Stimulated activated CD4-positive, alpha-beta T cell treated with anti-CD3 and anti-CD28 coated beads, Interleukin-15, amount 100 ng/mL, for 24 hours (primary cell): ENCODE measurements at regions not wholly inside any gene's neighbourhood (a gene's known extent, or its start where the extent isn't known, plus 50 kb on each side); places are given as distances from the start of the nearest gene placed in this dataset.

Source experiments
- DNase-seq: peaks from one replicate; pipeline ENCODE4 v3.0.0-alpha.2; 2020

DNA sequence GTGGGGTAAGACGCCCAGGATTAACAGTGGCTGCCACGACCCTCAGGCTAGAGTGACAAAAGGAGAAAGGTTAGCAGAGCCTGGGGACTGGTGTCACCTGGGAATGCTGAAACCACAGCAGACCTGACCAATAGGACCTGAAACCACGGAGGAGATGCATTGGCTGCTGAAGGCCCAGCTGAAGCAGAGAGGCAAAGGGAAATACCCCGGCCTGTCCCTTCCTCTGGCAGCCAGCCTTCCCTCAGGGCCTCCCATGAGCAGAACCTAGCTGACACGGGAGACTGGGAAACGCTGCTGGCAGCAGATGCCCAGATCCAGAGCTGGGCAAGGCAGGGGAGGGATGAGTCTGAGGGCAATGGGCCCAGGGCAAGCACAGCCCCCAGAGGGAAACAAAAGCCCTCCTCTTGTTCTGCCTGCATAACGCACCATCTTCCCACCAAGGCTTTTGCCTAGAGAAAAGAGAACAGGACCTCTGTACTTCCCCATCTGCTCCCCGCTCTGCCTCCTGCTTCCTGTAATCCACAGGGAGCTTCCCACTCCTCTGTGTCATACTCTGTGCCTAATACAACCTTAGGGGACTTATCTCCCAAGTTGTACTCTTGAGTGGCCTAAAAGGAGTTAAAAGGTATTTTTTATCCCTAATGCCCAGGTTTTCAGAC is 216.2 kb downstream of the ABHD5 start:
- no peak for DNase-seq

DNA sequence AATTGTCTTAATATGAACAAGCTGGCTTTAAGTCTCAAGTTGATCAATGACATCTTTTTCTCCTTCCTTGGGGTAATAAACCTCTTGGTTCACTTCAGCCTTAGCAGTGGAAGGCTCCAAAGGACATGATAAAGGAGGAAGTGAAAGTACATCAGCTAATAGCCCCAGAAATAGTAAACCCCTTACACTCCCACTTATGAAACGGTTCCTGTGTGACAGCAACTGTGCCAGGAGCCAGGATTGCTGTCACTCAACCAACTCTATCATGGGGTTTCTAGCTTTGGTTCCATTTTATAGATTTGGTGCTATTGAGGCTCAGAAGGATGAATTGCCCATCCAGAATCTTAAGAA is 216.7 kb downstream of the ABHD5 start:
- DNase-seq: no peak

DNA sequence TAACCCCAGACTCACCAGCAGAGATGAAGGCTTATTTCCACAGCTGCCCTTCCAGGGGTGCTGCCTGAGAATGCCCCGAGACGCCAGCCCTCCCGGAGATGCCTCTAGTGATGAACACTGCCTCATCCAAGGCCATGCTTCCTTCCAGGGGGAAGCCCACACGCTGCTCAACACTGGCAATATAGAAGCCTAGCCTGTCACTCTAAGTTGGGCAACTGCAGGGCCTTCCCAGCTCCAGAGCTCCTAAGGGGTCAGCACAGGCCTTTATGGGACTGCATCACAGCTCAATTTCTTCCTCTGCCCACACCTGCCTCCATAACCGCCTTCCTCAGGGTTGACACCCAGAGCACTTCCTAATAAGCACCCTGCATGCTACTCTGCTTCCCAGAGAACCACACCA is 217.7 kb downstream of the ABHD5 start:
- DNase-seq: no peak

DNA sequence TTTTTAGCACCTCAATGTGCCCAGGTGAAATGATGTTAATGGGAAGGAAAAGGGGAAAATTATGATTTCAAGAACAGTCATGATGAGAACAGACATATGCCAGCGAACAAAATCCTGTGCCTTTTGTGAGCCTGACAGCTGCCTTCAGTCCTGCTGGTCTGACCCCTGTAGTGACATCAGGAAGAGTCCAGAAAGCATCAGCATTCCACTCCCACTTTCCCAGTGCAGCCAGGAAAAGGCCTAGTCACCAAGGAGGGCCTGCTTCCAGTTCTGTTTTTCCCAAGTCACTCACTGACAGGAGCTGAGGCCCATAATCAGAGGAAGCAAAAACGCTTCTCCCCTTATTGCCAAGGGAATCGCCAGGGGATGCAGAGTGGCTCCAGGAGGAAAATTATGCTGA is 218.4 kb downstream of the ABHD5 start:
- no peak for DNase-seq

DNA sequence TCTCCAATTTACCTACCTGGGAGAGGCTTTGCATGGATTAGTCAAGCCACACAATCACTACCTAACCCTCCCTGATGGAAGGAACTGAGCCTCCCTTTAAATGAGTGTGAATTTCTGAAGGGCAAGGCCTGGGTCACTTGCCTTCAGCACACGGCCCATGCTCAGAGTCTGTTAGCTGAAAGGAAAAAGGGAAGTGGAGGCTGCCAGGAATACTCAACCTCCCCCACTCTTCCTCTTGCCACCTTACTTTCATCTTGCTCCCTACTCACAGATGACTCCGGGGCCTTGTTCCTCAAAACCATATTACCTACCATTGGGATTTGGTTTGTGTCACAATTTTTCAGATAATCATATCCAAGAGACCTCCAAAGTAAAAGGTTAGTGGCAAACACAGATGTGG is 220.0 kb downstream of the ABHD5 start:
- no peak for DNase-seq

DNA sequence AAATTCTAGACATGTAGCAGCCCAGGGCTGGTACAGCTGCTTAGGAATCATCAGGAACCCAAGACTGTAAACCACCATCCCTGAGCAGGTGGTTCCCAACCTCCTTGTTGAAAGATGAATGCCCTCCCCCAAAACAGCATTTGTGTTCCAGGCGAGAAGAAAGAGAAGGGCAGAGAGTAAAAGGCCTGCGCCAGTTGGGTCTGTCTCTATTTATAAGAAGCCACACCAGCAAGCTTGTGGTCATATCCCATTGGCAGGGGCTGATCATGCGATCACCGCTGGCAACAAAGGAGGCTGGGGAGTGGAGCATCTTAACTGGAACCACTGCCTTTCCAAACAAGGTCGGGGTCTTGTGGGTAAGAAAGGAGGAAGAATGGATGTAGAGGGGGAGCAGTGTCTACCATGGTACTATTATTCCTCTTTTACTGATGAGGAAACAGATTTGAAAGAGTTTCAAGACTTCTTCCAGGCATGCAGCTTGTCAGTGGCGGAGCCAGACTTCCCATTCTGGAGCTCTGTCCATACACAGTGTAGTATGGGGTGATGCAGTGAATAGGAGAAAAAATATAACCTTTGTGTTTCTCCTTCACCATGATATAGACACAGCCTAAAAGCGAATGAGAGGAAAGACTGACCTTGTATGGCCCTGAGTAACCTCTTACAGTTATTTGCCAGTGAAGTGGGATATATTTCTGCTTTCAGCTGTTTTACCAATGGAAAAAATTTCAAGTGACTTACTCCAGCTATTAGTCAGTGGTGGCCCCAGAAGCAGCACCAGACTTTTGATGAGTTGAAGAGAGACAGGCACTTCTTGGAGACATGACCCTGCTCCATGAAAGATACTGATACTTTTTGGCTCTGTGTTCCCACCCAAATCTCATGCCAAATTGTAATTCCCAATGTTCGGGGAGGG is 222.6 kb downstream of the ABHD5 start:
- DNase-seq: no peak

DNA sequence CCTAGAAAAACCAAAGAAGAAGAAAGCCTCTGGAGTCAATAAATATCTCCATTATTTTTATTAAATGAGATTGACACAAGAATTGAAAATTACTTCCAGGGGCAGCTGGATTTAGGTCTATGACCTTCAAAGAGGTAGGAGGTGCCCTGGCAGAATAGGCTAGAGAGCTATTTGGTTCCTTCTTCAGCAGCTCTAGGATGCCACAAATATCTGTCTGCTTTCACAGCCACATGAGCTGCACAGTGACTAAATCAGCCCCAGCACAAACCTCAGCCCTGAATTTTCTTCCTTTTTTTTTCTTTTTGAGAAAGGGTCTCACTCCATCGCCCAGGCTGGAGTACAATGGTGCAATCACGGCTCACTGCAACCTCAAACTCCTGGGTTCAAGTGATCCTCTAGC is 223.5 kb downstream of the ABHD5 start:
- no peak for DNase-seq

DNA sequence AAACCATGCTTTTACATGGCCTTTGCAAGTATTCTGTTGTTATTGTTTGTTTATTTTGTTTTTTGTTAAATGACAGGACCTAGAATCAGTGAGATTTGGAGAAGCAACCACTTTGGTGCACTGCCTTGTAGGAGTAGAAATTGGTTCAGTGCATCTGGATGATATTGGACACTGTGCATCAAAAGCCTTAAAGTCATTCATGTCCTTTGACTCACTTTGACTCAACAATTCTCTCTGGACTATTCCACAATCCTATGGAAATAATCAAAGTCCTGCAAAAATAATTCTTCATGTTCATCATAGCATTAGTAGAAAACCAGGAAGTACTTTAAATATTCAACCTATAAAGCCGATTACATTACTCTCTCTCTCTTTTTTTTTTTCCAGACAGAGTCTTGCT is 224.8 kb downstream of the ABHD5 start:
- DNase-seq: no peak

DNA sequence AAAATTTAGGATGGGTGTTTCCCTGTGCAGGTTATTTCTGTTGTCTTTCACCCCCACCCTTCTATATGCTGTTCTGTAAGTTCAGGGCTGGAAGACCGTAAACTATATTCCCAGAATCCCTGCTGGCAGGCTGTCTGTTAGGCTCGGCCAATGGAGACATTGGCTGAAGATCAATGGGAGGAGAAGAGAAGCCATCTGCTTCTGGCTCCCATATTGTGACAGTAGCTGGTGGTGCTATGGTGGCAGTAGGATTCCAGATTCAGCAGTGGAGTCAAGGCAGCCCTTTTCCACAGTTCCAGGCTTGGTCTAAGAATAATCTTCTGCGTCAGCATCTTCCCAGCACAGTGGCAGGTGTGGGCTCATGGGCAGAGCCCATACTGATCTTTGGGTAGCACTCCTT is 226.6 kb downstream of the ABHD5 start:
- no peak for DNase-seq

DNA sequence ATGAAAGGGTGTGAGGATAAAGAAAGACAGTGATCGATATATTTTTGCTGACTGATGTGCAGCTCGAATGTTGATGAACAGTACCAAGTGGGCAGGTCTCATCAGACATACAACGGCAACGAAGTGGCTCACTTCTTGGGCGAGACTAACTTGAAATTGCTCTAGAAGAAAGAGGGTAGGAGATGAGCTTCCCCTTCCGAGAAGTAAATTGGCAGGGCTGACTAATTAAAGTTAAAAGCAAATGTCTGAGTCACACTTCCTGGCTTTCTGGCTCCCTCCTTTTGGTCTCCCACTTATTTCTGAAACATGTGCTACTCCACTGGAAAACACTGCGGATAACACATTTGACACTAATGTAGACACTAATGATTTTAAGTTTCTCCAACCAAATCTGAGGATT is 228.3 kb downstream of the ABHD5 start:
- DNase-seq: no peak

DNA sequence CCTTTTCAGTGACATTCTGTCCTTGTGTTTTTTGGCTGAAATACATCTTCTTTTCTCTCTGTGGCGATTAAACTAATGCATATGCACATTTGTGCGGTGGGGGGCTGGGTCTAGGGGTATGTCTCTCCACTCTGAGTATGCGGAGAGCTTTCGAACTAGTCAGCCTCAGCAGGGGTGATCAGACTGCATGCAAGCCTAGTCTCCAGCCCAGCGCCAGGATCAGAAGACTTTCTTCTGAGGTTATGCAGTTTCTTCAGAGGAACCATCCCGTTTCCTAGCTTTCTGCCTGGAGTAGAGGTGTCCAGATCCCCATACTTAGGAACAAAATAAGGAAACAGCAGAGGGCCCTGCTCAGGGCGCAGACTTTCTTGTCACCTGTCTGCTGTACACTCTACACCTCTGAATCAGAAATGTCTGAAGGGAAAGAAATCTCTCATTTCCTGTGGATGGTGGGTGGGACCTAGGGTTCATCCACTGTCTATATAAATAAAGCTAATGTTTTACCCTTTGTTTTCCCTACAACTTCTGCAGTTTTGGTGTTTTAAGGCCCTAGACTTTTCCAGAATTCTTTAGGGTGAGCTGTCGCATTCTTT is 230.4 kb downstream of the ABHD5 start:
- no peak for DNase-seq

DNA sequence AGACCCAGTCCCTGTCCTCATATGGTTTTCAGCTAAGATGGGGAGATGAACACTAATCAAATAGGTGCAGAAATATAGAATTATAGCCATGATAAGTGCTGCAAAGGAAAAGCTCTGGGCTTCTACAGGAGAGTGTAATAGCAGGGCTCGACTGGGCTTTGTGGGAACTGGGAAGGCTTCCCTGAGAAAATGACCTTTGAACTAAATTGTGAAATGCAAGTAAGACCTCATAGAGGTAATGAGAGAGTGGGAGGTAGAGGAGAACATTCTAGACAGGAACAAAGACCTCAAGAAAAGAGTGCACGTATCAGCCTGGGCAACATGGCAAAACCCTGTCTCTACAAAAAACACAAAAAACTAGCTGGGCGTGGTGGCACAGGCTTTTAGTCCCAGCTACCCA is 231.6 kb downstream of the ABHD5 start:
- no peak for DNase-seq

DNA sequence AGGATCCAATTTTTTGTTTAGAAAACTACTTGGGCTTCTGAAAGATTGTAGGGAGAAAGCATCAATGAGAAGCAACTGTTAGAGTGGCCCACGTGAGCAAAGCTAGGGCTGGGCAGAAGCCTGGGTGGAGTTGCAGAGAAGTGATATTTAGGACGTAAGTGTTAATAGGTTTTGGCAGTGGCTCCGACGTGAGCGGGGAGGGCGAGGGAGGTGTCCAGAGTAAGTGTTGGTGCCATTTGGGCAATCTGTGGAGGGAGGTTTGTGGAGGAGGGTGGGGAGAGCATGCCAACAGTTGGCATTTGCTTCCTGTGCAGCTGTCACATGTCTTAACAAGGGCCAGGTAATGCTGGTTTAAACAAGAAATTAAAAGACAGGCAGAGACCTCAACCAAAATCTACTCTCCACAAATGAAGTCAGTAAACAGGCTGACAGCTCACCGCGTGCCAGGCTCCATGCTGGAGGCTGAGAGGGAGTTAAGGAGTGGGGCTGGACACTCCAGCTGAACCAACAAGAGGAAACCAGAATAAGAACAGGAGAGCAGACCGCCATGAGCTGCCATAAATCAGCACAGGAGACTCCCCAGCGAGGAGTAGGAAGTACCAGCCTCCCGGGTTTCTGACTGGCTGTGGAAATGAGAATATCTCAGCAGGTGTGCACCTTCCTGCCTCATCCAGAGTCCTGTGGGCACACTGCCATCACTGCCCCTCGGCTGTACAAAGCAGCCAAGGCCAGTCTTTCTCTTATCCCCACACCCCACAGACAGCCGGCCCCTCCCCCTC is 232.6 kb downstream of the ABHD5 start:
- DNase-seq: no peak

DNA sequence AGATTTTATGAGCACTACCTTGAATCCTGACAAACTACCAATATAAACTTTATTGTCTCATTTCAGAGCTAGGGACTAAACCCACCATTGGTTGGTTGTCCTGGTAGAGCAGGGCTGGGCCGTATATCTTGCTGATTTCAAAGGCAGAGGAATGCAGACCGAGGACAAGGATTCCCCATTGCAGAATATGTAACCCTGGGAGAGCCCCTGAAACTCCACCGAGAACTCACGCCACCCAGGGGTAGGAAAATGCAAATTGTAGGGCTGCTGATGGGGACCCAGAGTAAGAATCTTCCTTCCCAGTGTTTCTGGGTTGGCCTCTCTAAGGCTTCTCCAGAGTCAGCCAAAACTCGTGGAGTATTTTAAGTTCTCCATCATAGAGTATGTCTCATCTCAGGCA is 235.3 kb downstream of the ABHD5 start:
- no peak for DNase-seq

DNA sequence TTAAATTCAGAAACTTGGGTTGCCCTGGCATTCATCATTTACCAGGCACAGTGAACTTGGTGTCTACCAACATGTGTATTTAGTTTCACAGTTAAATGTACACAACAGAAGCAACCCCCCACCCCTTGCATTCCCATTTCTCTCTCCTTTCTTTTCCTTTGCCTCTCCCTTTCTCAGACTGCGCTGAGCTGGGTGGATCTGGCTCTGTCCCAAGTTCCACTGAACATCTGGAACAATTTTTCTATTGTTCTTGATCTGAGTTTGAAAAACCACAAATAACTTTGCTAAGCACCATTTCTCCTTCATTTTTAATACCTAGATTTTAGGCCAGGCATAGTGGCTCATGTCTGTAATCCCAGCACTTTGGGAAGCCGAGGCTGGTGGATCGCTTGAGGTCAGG is 242.2 kb downstream of the ABHD5 start:
- no peak for DNase-seq

DNA sequence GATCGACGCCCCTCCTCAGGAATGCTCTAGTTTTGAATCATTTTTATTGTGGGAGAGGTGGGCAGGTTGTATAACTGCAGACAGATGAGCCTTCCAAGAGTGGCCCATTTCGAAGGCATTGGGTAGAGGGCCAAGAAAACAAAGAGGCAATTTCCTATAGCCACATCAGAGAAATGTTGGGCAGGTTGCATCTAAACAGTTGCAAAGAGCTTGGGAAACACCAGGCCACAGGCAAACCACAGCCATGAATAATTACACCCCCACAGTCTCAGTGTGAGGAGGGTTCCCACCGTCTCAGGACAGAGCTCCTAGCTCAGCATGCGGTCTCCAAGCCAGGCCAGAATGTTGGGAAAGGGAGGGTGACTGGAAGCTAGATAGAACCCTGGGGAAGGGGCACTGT is 257.3 kb downstream of the ABHD5 start:
- DNase-seq: no peak

DNA sequence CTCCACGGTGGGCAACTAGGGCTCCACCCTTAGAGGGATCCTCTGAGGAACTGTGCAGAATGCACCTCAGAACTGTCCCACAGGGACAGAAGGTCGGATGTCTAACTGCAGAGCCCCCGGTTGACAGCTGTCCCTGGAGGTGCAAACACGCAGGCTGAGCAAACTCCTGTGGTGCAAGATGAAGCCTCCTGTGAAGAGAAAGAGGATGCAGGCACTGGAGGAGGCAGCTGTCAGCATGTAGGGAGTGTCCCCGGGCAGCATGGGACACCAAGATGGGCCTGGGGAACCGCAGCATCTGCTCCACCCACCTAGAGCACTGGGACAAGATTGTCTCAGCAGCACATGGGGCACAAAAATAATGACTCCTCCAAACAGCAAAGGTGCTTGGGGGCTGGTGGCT is 258.9 kb downstream of the ABHD5 start:
- DNase-seq: no peak

DNA sequence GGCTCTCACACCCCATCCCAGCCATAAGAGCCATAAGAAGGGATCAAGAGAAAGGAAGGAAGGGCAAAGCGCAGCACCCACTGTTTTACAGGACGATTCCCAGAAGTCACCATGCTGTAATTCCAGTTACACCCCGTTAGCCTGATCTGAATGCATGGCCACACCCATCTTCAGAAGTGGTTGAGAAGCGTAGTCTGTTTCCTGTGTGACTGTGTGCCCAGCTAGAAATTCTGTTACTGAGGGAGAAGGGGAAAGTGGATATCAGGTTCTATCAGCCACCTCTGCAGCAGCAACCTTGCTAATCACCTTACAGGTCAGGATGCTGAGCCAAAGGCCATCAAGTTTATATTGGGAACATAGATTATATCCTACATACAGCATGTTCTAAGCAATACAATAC is 260.0 kb downstream of the ABHD5 start:
- no peak for DNase-seq

DNA sequence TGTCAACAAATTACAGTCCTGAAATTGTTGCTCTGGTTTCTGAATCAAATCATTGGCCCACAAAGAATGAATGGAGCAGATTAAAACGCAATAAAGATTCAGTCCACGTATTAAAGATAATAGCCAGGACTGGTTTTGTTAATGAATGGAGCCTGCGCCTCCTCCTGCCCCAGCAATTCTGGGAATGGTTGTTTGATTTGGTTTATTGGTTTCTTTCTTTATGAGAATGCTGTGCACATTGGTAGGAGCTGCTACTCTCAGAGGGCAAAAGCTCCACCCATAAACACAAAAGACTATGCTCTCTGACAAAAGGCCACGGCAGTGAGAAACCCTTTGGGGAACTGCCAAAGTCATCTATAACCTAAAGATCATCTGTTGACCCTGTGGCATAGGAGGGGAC is 261.1 kb downstream of the ABHD5 start:
- no peak for DNase-seq

DNA sequence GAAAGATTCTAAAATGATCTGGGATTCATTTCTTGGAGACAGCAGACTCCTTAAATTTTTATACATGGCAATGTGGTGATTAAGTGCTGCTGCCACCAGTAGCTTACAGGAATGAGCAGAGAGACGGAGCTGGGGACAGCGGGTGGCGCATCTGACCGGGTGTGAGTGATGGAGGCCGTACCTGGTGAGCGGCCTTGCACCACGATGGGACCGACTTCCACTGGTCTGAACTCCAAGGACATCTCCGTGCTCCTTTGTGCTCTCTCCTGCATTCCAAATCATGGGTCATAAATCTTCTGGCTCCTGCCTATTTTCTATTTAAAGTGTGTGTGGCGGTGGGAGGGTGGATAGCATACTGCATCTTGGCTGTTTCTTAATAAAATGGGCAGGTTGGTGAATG is 262.6 kb downstream of the ABHD5 start:
- no peak for DNase-seq

DNA sequence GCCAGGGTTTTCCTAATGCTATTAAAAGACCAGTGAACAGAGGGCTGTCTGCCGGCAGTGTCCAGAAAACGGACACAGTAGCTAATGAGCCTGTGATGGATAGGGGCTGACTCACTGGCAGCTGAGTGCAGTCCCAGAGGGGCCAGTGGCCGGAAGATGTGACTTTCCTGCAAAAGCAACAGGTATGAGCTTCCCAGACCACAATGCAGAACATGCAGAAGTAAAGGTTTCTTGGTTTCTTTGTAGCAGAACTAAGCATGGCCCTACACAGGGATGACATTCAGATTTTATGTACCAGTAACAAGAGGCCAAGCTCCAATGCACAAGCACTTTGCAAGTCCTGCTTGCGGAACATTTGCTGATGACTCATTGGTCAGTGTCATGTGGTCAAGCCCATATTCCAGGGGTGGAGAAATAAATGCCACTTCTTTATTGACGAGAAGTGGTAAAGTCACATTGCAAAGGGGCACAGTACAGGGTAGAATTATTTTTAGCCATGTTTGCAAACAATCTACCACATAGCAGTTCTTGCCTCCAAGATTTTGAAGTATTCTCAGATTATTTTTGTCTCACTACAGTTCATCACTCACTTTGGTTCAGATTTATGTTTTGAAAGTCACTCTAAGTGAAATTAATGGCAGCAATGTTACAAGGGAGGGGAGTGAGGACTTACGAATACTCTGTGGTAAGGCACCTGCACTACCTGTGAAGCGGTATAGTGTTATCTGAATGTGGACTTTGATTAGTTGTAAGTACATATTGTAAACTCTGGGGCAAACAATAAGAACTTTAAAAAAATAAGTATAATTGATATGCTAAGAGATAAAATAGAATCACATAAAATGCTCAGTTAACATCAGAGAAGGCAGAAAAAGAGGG is 263.3 kb downstream of the ABHD5 start:
- DNase-seq: no peak

DNA sequence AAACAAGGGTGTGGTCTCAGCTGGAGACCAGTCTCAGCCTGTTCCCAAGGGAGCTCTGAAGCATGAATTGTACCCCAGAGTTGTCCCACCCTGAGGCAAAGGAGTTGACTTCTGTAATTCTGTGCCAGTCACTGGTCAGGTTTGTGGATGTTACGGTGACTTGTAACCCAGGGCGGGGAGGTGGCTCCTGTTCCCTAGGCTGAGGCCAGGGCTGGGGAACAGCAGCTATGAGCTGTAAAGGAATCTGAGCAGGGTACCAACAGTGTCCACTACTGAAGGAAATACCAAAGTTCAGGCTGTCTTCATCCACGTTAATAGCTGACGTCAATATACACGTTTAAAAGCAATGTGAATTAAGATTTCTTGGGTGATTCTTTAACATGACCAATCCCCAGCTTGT is 266.2 kb downstream of the ABHD5 start:
- no peak for DNase-seq

DNA sequence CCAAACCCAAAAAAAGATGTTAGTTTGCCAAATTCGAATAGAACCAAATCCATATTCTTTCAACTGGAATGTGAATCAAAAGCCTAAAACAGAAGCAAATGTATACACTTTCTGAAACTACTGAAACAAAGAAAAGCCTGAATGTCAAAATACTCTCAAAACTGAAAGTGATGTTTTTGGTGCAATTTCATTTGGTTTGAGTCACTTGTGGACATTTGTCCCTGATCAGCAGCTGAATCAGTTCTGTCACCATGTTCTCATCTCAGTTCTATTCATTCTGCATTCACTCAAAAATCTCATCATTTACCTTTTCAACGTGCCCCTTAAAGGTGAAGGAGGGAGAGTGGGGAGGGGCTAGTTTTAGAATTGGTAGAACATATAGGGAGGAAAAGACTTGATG is 266.8 kb downstream of the ABHD5 start:
- no peak for DNase-seq
